Activated T-helper 2 cell treated with anti-CD3 and anti-CD28 coated beads, Interferon-gamma antibody, Interleukin-2, Interleukin-4, amounts not matched to agents 10 μg/mL and 5 μg/mL and 100 μg/mL, durations not matched to agents 14 hours and 24 hours and 36 hours (primary cell): ENCODE measurements at regions not wholly inside any gene's neighbourhood (a gene's known extent, or its start where the extent isn't known, plus 50 kb on each side); places are given as distances from the start of the nearest gene placed in this dataset.

Experiments
- DNase-seq: peaks from one replicate; pipeline ENCODE4 v3.0.0; 2021; ENCODE audit warnings: low spot score
- H3K27ac Mint-ChIP-seq: one replicate; pipeline ENCODE4 v1.8.0; 2021; ENCODE audit warnings: mixed read lengths
- H3K27me3 Mint-ChIP-seq: one replicate; pipeline ENCODE4 v1.8.0; 2021; ENCODE audit warnings: low read depth, mixed read lengths
- H3K36me3 Mint-ChIP-seq: one replicate; pipeline ENCODE4 v1.8.0; 2021; ENCODE audit warnings: low read depth, mixed read lengths
- H3K4me1 Mint-ChIP-seq: one replicate; pipeline ENCODE4 v1.8.0; 2021; ENCODE audit warnings: low read depth, mixed read lengths
- H3K4me3 Mint-ChIP-seq: one replicate; pipeline ENCODE4 v1.8.0; 2021; ENCODE audit warnings: low read depth, mild to moderate bottlenecking, moderate library complexity, mixed read lengths
- H3K9me3 Mint-ChIP-seq: one replicate; pipeline ENCODE4 v1.8.0; 2021; ENCODE audit warnings: mixed read lengths
- intact Hi-C: fragments of 100-400 bp; cut with micrococcal nuclease; formaldehyde crosslinking; loops from one replicate; pipeline ENCODE4 v1.15.1; 2023

DNA sequence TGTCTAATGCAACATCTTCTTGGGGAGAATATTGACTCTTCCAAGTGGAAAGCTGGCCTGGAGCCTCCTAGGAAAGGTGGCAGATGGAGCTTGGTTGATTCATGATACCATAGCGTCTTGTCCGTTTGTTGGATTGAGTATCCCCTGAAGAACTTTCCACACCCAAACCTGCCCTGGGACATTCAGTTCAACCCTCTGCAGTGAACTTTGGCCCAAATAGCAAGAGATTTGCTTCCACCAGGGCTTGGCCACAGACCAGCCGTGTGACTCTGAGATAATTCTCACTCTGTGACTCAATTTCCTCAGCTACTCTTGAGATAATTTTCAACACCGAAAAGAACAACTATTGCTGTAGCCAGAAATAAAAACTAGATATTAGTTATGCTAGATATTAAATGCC lies 108.0 kb upstream of the RAD23B start:
- Mint-ChIP-seq H3K27me3 (peaks cover 14% of the 10 kb centered on the region), H3K27ac (no peak overlapping the region), H3K9me3 (no peaks in the 10 kb centered on the region), H3K36me3 (no peaks in the 10 kb centered on the region), H3K4me3 (no peak overlapping the region), H3K4me1 (peaks cover 25% of the 10 kb centered on the region)
- intact Hi-C loops = no loop called here
- DNase-seq = no peak

DNA sequence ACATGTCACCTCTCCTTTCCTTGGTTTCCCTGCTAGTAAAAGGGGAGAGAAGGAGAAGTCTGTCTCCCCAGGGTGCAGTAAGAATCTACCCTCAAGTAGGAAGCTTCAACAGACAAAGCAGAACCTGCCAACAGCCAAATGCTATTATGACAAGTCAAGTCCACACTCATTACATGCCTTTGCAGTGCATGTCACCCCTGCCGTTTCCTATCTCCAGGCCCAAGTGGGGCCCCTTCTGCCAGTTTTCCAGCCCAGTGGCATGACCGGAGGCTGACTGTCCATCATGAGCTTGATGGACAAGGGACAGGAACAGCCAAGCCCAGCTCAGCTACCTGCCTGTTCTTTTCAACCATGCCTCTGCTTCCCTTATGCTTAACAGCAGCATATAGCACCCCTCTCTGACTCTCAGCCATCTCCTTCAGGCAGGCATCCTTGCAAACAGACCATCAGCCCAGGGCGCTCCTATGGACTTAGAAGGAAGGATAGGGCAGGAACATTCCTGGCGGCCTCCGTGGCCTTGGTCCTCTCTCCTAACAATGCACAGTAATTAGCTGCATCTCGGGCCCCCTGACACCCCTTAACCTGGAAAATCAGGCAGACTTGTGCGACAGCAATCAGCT lies 107.2 kb upstream of the RAD23B start:
- Mint-ChIP-seq H3K9me3 (no peaks in the 10 kb centered on the region), H3K27me3 (peaks cover 14% of the 10 kb centered on the region), H3K36me3 (no peaks in the 10 kb centered on the region), H3K4me3 (no peak overlapping the region), H3K27ac (no peak overlapping the region), H3K4me1 (peaks cover 25% of the 10 kb centered on the region)
- intact Hi-C loops = no loop called here
- DNase-seq = no peak

DNA sequence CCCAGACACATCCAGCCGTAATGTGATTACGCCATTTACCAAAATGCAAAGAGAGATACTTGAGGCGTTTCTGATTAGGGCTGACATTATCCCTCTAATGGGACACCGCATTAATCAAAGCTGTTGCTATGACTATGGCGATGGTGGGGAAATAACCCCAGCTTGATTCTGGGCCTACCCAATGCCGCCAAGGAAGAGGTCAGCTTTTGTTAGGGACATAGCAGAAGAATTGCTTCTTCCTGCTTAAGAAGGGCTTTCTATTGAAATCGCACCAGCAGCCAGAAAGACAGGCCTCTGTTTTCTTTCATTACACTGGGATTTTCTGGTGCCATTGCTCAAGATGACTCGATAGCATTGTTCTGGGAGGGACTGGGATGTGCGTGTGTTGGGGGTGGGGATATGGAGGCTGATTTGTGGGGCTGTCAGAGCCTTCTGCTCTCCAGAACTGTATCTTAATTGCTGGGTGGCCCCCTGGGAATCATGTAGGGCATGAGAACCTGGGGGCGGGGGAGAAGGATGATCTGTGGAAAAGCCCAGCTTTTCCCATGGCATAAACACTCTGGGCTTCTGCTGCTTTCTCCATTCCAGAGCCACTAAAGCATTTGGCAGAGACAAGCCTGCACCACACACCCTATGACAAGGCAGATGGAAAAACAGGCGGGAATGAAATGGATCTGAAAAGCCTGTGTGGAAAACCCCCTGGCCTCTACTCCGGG lies 106.5 kb upstream of the RAD23B start:
- Mint-ChIP-seq H3K27ac (no peak overlapping the region), H3K9me3 (no peaks in the 10 kb centered on the region), H3K36me3 (no peaks in the 10 kb centered on the region), H3K4me1 (peaks cover 24% of the 10 kb centered on the region), H3K4me3 (no peak overlapping the region), H3K27me3 (peaks cover 17% of the 10 kb centered on the region)
- DNase-seq = no peak
- intact Hi-C loops = no loop called here

DNA sequence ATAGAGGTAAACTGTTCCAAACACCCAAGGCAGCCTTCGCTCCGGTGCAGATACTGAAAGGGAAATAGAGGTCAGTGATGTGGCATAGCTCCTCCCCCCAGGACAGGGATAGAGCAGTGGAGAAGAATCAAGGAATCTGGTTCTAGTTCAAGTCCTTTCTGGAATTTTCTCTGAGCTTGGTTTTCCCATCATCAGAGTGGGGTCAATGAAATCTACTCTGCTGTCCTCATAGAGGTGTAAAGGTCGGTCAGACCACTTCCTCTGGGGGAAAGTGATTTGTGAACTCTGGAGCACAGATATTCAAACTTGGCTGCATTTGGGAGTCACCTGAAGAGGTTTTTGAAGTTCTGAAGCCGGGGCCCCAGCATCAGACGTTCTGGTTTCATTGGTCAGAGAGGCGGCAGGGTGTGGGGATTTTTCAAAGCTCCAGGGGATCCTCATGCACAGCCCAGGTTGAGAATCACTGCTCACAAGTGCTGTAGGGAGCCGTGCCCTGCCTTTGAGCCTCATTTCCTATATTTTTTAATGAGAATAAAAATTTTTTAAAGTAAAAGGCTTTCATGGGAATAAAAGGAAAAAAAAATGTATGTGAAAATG lies 105.7 kb upstream of the RAD23B start:
- intact Hi-C loops = no loop called here
- Mint-ChIP-seq H3K4me3 (no peak overlapping the region), H3K27ac (no peak overlapping the region), H3K9me3 (no peaks in the 10 kb centered on the region), H3K36me3 (no peaks in the 10 kb centered on the region), H3K4me1 (peaks cover 21% of the 10 kb centered on the region), H3K27me3 (peaks cover 20% of the 10 kb centered on the region)
- DNase-seq = no peak

DNA sequence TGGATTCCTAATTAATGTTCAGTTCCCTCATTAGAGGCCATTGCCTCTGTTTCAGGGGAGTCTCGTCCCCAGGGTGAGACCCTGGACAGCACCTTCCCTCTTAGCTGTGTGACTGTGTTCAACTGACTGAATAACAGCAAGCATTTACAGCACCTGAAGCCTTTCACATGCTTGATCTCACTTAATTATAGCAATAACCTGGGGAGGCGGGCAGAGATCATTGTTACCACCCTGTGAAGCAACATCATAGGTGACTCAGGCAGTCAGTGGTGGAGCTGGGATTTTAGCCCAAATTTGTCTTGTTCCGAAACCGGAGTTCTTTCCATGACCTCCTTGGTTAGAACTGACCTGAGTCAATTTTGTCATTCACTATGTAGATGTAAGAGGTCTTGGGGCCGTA lies 105.2 kb upstream of the RAD23B start:
- intact Hi-C loops = no loop called here
- no peak overlapping the region for H3K4me3 Mint-ChIP-seq
- peaks cover 22% of the 10 kb centered on the region for H3K27me3 Mint-ChIP-seq
- H3K9me3 Mint-ChIP-seq = no peaks in the 10 kb centered on the region
- DNase-seq = no peak
- H3K36me3 Mint-ChIP-seq = no peaks in the 10 kb centered on the region
- peaks cover 16% of the 10 kb centered on the region for H3K4me1 Mint-ChIP-seq
- no peak overlapping the region for H3K27ac Mint-ChIP-seq

DNA sequence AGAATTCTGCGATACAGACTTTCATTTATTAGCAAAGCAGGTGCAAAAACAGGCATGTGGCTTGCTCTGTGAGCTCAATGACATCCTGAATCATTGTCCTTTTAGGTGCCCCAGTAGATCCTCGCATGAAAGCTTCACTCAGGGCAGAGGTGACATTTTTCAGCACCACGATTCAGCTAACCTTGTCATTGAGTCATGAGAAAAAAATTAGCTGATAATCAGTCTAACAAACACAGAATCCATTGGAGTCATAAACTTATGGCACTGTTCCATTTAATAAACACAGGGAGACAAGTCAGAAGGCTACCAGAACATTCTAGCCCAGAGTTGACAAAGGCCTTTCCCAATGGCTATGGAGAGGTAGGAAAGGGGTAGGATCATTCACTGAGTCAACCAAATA lies 104.8 kb upstream of the RAD23B start:
- Mint-ChIP-seq H3K36me3 (no peaks in the 10 kb centered on the region), H3K4me3 (no peak overlapping the region), H3K27me3 (peaks cover 25% of the 10 kb centered on the region), H3K27ac (no peak overlapping the region), H3K4me1 (peaks cover 15% of the 10 kb centered on the region), H3K9me3 (no peaks in the 10 kb centered on the region)
- DNase-seq = no peak
- intact Hi-C loops = no loop called here

DNA sequence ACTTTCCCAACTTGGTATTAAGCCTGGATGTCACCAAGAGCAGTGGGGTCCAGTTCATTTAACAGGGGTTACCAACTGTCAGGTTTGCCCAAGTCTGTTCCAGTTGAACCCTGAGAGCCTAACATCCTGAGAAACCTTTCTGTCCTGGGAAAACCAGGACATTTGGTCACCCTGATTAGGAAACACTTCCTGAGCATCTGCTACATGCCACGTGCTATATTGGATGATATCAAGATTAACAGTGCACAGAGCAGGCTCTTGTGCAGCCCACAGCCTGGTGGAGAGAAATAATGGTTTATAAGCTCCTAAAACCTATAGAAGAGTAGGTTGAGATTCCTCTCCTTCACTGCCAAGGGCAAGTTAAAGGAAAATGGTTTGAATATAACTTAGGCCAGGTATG lies 102.9 kb upstream of the RAD23B start:
- DNase-seq = no peak
- Mint-ChIP-seq H3K27me3 (peaks cover 38% of the 10 kb centered on the region), H3K4me3 (no peak overlapping the region), H3K4me1 (no peaks in the 10 kb centered on the region), H3K36me3 (no peaks in the 10 kb centered on the region), H3K9me3 (no peaks in the 10 kb centered on the region), H3K27ac (no peak overlapping the region)
- intact Hi-C loops = no loop called here

DNA sequence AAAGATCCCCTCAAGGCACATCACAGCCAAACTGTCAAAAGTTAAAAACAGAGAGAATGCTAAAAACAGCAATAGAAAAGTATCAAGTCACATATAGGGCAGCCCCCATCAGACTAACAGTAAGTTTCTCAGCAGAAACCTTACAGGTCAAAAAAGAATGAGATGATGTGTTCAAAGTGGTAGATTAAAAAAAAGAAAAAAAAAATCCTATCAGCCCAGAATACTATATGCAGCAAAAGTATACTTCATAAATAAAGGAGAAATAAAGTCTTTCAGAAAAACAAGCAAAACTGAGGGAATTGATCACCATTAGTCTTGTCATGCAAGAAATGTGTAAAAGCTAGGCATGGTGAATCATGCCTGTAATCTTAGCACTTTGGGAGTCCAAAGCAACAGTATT lies 99.9 kb upstream of the RAD23B start:
- H3K4me1 Mint-ChIP-seq = no peaks in the 10 kb centered on the region
- H3K4me3 Mint-ChIP-seq = no peak overlapping the region
- intact Hi-C loops = no loop called here
- no peaks in the 10 kb centered on the region for H3K9me3 Mint-ChIP-seq
- peaks cover 39% of the 10 kb centered on the region for H3K27me3 Mint-ChIP-seq
- H3K27ac Mint-ChIP-seq = no peak overlapping the region
- no peak for DNase-seq
- H3K36me3 Mint-ChIP-seq = no peaks in the 10 kb centered on the region

DNA sequence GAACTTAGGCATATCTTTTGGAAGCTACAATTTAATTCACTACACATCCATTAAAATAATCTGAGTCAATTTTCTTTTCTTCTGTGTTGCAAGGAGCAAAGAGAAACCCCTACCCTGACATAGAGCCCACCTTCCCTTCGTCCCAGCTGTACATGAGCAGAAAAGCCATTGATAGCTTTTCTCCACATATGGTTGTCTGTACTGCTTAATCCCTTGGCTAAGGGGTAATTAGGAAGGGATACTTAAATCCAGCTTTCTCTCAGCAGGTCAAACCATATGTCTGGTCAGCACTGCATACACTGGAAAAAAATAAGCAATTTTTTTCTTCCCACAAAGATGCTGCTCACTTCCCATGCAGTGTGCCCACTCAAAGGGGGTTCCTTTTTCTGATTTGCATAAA lies 94.7 kb upstream of the RAD23B start:
- DNase-seq = no peak
- peaks cover 25% of the 10 kb centered on the region for H3K27me3 Mint-ChIP-seq
- intact Hi-C loops = no loop called here
- no peaks in the 10 kb centered on the region for H3K4me1 Mint-ChIP-seq
- no peaks in the 10 kb centered on the region for H3K36me3 Mint-ChIP-seq
- H3K27ac Mint-ChIP-seq = no peak overlapping the region
- no peak overlapping the region for H3K4me3 Mint-ChIP-seq
- no peaks in the 10 kb centered on the region for H3K9me3 Mint-ChIP-seq

DNA sequence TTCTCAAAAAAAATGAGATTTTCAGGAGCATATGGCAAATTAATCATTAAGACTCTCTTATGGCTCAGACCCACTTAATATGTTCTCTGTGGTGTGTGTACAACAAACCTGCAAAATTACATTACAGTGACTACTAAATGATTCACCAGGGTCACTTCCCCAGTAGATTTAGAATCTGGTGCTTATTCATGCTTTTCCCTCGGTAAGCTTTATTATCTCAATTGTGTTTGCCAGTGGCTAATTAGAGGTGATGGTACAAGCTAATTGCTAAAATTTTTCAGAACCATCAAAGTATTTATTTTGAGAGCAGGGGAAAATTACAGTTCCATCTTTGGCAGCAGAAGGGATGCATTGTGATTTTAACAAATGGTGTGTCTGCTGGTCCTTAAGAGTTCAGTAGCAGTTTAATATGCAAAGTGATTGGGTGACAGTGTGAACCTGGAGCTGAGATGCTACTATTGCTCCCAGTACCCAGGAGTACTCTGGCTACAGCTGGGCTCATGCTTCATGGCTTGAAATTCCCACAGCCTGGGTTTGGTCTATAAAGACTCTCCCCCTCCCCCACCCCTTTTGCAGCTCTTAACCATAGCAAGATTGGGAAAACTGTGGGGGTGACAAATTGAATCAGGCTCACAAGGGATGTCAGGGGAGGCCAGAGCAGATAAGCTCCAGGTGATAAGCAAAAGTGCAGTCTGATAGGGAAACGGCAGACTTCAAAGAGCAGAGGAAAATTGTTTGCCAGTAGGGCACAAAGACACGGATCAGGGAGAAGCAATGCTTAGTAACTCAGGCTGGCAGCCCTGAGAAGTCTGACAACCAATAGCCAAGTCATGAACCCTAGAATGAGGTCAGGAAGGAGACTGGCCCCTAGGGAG lies 92.8 kb upstream of the RAD23B start:
- H3K4me3 Mint-ChIP-seq = no peak overlapping the region
- no peaks in the 10 kb centered on the region for H3K4me1 Mint-ChIP-seq
- intact Hi-C loops = no loop called here
- no peaks in the 10 kb centered on the region for H3K9me3 Mint-ChIP-seq
- H3K27me3 Mint-ChIP-seq = peaks cover 19% of the 10 kb centered on the region
- H3K27ac Mint-ChIP-seq = no peak overlapping the region
- no peak for DNase-seq
- H3K36me3 Mint-ChIP-seq = no peaks in the 10 kb centered on the region

DNA sequence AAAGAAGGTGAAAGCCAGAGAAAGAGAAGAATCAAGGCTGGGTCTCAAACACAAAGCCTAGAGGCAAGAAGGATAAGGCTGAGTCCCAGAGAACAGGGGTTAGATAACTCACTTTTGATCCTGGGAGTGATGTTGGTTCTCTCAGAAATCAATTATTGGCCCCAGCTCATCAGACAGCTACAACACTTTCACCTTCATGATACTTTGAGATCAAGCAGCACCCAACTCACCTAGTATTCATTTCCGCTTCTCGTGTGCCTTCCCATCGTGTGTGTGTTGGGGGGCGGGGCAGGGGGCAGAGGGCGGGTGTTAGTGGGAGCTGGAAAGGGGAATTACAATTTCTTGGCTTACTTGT lies 92.2 kb upstream of the RAD23B start:
- H3K4me1 Mint-ChIP-seq = no peaks in the 10 kb centered on the region
- H3K9me3 Mint-ChIP-seq = no peaks in the 10 kb centered on the region
- H3K27ac Mint-ChIP-seq = no peak overlapping the region
- H3K27me3 Mint-ChIP-seq = peaks cover 21% of the 10 kb centered on the region
- intact Hi-C loops = loop anchor here (1.0 kb wide), 1 partner anchor 150 kb away; no protein-coding TSS in a partner anchor
- H3K36me3 Mint-ChIP-seq = no peaks in the 10 kb centered on the region
- H3K4me3 Mint-ChIP-seq = no peak overlapping the region
- no peak for DNase-seq

DNA sequence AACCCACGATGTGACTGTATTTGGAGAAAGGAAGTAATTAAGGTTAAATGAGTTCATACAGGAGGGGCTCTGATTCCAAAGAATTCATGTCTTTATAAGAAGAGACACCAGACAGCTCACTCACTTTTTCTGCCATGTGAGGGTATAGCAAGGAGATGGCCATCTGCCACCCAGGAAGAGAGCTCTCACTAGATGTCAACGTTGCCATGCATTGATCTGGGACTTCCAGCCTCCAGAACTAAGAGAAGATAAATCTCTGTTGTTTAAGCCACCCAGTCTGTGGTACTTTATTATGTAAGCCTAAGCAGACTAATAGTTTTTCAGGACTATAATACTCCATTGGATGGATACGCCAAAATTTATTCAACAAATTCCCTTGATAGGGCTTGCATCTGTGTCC lies 89.8 kb upstream of the RAD23B start:
- intact Hi-C loops = no loop called here
- Mint-ChIP-seq H3K27me3 (peaks cover 15% of the 10 kb centered on the region), H3K36me3 (no peaks in the 10 kb centered on the region), H3K9me3 (no peaks in the 10 kb centered on the region), H3K27ac (no peak overlapping the region), H3K4me3 (no peak overlapping the region), H3K4me1 (no peaks in the 10 kb centered on the region)
- DNase-seq = no peak

DNA sequence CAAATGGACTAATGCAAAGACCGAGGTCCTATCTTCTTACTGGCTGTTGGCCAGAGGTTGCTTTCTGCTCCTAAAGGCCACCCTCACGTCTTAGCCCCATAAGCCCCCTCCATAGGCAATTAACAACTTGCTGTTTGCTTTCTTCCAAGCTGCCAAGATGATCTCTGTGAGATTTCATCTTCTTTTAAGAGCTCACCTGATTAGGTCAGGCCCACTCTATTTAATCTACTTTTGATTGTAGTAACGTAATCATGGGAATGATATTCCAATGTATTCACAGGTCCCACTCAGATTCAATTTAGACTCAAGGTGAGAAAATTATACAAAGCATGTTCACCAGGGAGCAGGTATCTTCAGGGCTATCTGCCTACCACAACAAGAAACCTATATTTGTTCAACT lies 84.4 kb upstream of the RAD23B start:
- Mint-ChIP-seq H3K27me3 (peaks cover 5% of the 10 kb centered on the region), H3K27ac (no peak overlapping the region), H3K36me3 (no peaks in the 10 kb centered on the region), H3K9me3 (peaks cover 4% of the 10 kb centered on the region), H3K4me1 (no peaks in the 10 kb centered on the region), H3K4me3 (no peak overlapping the region)
- DNase-seq = no peak
- intact Hi-C loops = no loop called here
